ENCODE measurements at regions not wholly inside any gene's neighbourhood (a gene's known extent, or its start where the extent isn't known, plus 50 kb on each side); places are given as distances from the start of the nearest gene placed in this dataset.

GRCh38 chr7:35420656-35421055 lies 166.8 kb upstream of the TBX20 start:
- H3K27me3 ChIP-seq (ENCODE audit: low read length), result no peaks in the 10 kb centered on the region
- TF ChIP-seq CTCF (IDR thresholded peaks at IDR 0.05; ENCODE audit: insufficient read depth, low read length, poor library complexity, severe bottlenecking) (no peak), EZH2phosphoT487 (conservative IDR thresholded peaks at IDR 0.05; ENCODE audit: low read length) (no peak)
- H2AFZ ChIP-seq (ENCODE audit: low read depth, low read length, severe bottlenecking), result no peak overlapping the region
- no peaks in the 10 kb centered on the region for H3F3A ChIP-seq (ENCODE audit: insufficient read depth)
- H3K27ac ChIP-seq (ENCODE audit: low read depth, low read length), result no peak overlapping the region
- no peaks in the 10 kb centered on the region for H3K9me2 ChIP-seq (replicated peaks; ENCODE audit: insufficient read depth, low read length)
- no peaks in the 10 kb centered on the region for H3K79me2 ChIP-seq (ENCODE audit: insufficient read depth, low read length)
- no peaks in the 10 kb centered on the region for H4K20me1 ChIP-seq (ENCODE audit: low read depth, low read length)
- no peak overlapping the region for H3K4me2 ChIP-seq (ENCODE audit: low read depth, low read length, poor library complexity, severe bottlenecking)
- H3K36me3 ChIP-seq (ENCODE audit: low read length), result no peaks in the 10 kb centered on the region
- H3K4me3 ChIP-seq (ENCODE audit: insufficient read depth, low read length, poor library complexity, severe bottlenecking), result no peak overlapping the region
- H3K9me3 ChIP-seq (ENCODE audit: insufficient read depth, low read length), result no peaks in the 10 kb centered on the region
- H3K9ac ChIP-seq (ENCODE audit: low read length), result no peak overlapping the region

GRCh38 chr7:35419391-35419755 lies 165.5 kb upstream of the TBX20 start:
- H2AFZ ChIP-seq (ENCODE audit: low read depth, low read length, severe bottlenecking), result no peak overlapping the region
- no peaks in the 10 kb centered on the region for H3K9me2 ChIP-seq (replicated peaks; ENCODE audit: insufficient read depth, low read length)
- no peaks in the 10 kb centered on the region for H4K20me1 ChIP-seq (ENCODE audit: low read depth, low read length)
- no peak overlapping the region for H3K4me3 ChIP-seq (ENCODE audit: insufficient read depth, low read length, poor library complexity, severe bottlenecking)
- H3K9me3 ChIP-seq (ENCODE audit: insufficient read depth, low read length), result no peaks in the 10 kb centered on the region
- no peaks in the 10 kb centered on the region for H3F3A ChIP-seq (ENCODE audit: insufficient read depth)
- H3K79me2 ChIP-seq (ENCODE audit: insufficient read depth, low read length), result no peaks in the 10 kb centered on the region
- H3K27ac ChIP-seq (ENCODE audit: low read depth, low read length), result no peak overlapping the region
- no peak for TF ChIP-seq EZH2phosphoT487 (conservative IDR thresholded peaks at IDR 0.05; ENCODE audit: low read length)
- no peak for TF ChIP-seq CTCF (IDR thresholded peaks at IDR 0.05; ENCODE audit: insufficient read depth, low read length, poor library complexity, severe bottlenecking)
- no peaks in the 10 kb centered on the region for H3K27me3 ChIP-seq (ENCODE audit: low read length)
- no peak overlapping the region for H3K4me2 ChIP-seq (ENCODE audit: low read depth, low read length, poor library complexity, severe bottlenecking)
- H3K9ac ChIP-seq (ENCODE audit: low read length), result no peak overlapping the region
- no peaks in the 10 kb centered on the region for H3K36me3 ChIP-seq (ENCODE audit: low read length)

- Histone ChIP-seq H3K4me2 (ENCODE audit: low read depth, low read length, poor library complexity, severe bottlenecking) (no peak overlapping the region), H3K27ac (ENCODE audit: low read depth, low read length) (no peak overlapping the region), H3K9ac (ENCODE audit: low read length) (no peak overlapping the region), H3K79me2 (ENCODE audit: insufficient read depth, low read length) (no peaks in the 10 kb centered on the region), H3K4me3 (ENCODE audit: insufficient read depth, low read length, poor library complexity, severe bottlenecking) (no peak overlapping the region), H3K9me3 (ENCODE audit: insufficient read depth, low read length) (no peaks in the 10 kb centered on the region), H3K9me2 (replicated peaks; ENCODE audit: insufficient read depth, low read length) (no peaks in the 10 kb centered on the region), H3K36me3 (ENCODE audit: low read length) (no peaks in the 10 kb centered on the region), H3K27me3 (ENCODE audit: low read length) (no peaks in the 10 kb centered on the region), H2AFZ (ENCODE audit: low read depth, low read length, severe bottlenecking) (no peak overlapping the region), H4K20me1 (ENCODE audit: low read depth, low read length) (no peaks in the 10 kb centered on the region), H3F3A (ENCODE audit: insufficient read depth) (no peaks in the 10 kb centered on the region)
- TF ChIP-seq EZH2phosphoT487 (conservative IDR thresholded peaks at IDR 0.05; ENCODE audit: low read length) (no peak), CTCF (IDR thresholded peaks at IDR 0.05; ENCODE audit: insufficient read depth, low read length, poor library complexity, severe bottlenecking) (no peak)
Measured at GRCh38 chr7:35418716-35419390, 165.0 kb upstream of the TBX20 start.

All from SU-DHL-6 (cell line).